Smooth muscle cell (in vitro differentiated cells): ENCODE measurements at regions not wholly inside any gene's neighbourhood (a gene's known extent, or its start where the extent isn't known, plus 50 kb on each side); places are given as distances from the start of the nearest gene placed in this dataset.

Experiments
- DNase-seq: peaks from one replicate; lab custom pipeline; 2025; ENCODE audit not compliant: unreplicated experiment; lab: John Stamatoyannopoulos, UW
- H2AFZ ChIP-seq: fragments of 200-600 bp; sonication (generic); 2 replicates; pipeline ENCODE4 v1.6.0; 2016; ENCODE audit warnings: antibody characterized with exemption, low read depth, mild to moderate bottlenecking
- H3F3A ChIP-seq: fragments of 200-600 bp; sonication (generic); 2 replicates; pipeline ENCODE4 v1.6.0; 2017; ENCODE audit warnings: antibody characterized with exemption, low read depth
- H3K27ac ChIP-seq: fragments of 200-600 bp; sonication (generic); 2 replicates; pipeline ENCODE4 v1.5.1; 2016; ENCODE audit warnings: low read depth, mild to moderate bottlenecking
- H3K27me3 ChIP-seq: fragments of 200-600 bp; sonication (generic); 2 replicates; pipeline ENCODE4 v1.6.1; 2016; ENCODE audit warnings: low read depth, mild to moderate bottlenecking
- H3K36me3 ChIP-seq: fragments of 200-600 bp; sonication (generic); 2 replicates; pipeline ENCODE4 v1.5.1; 2016; ENCODE audit warnings: low read depth
- H3K4me1 ChIP-seq: fragments of 200-600 bp; sonication (generic); 2 replicates; pipeline ENCODE4 v1.5.1; 2016; ENCODE audit warnings: low read depth
- H3K4me2 ChIP-seq: fragments of 200-600 bp; sonication (generic); 2 replicates; pipeline ENCODE4 v1.6.0; 2016; ENCODE audit warnings: mild to moderate bottlenecking
- H3K4me3 ChIP-seq: fragments of 200-600 bp; sonication (generic); 2 replicates; pipeline ENCODE4 v1.5.1; 2016; ENCODE audit warnings: mild to moderate bottlenecking
- H3K79me2 ChIP-seq: fragments of 200-600 bp; sonication (generic); 2 replicates; pipeline ENCODE4 v1.6.0; 2016; ENCODE audit warnings: low read depth, mild to moderate bottlenecking
- H3K9ac ChIP-seq: fragments of 200-600 bp; sonication (generic); 2 replicates; pipeline ENCODE4 v1.6.0; 2016; ENCODE audit warnings: low read depth
- H3K9me3 ChIP-seq: fragments of 200-600 bp; sonication (generic); replicated peaks from 2 replicates; pipeline ENCODE4 v1.5.1; 2016; ENCODE audit warnings: low read depth
- H4K20me1 ChIP-seq: fragments of 200-600 bp; sonication (generic); 2 replicates; pipeline ENCODE4 v1.6.0; 2016; ENCODE audit warnings: low read depth
- WGBS: methylation state at CpG from one replicate; pipeline ENCODE4 v1.1.7; 2016; ENCODE audit warnings: low lambda C conversion rate; 5-methylcytosine and 5-hydroxymethylcytosine counted together
- TF ChIP-seq, protein P1 (sequence below): fragments of 200-600 bp; sonication (generic); IDR thresholded peaks from 2 replicates; pipeline ENCODE4 v1.5.1; 2017; ENCODE audit warnings: borderline replicate concordance, mild to moderate bottlenecking, antibody characterized with exemption; ENCODE audit not compliant: insufficient read depth, poor library complexity, severe bottlenecking

DNA sequence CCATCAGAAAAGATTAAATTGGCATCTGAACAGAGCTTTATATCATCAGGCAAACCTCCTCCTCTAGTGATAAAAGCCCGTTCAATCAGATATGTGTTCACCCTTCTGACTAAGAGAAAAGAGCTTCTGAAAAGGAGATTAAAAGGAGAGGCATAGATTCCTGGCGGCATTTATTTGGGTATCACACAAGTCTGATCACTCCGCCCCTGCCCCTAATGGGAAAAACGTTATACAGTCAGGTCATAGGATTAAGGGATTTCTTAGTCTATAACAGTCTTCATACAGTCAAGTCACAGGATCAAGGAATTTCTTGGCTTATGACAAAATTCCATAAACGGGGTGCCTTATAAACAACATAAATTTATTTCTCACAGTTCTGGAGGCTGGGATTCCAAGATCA is 295.4 kb upstream of the SATB1 start:
- H3F3A ChIP-seq = no peaks in the 10 kb centered on the region
- H3K4me1 ChIP-seq = no peaks in the 10 kb centered on the region
- no peak overlapping the region for H3K4me2 ChIP-seq
- H2AFZ ChIP-seq = no peak overlapping the region
- no peak overlapping the region for H3K9ac ChIP-seq
- no peaks in the 10 kb centered on the region for H3K9me3 ChIP-seq
- no peaks in the 10 kb centered on the region for H3K27me3 ChIP-seq
- no peak overlapping the region for H3K27ac ChIP-seq
- WGBS = 77% methylated on average over 5 of the region's 5 CpGs
- H3K79me2 ChIP-seq = no peaks in the 10 kb centered on the region
- H3K36me3 ChIP-seq = no peaks in the 10 kb centered on the region
- DNase-seq = no peak
- H4K20me1 ChIP-seq = no peaks in the 10 kb centered on the region
- no peak overlapping the region for H3K4me3 ChIP-seq
- TF ChIP-seq, protein P1, sequence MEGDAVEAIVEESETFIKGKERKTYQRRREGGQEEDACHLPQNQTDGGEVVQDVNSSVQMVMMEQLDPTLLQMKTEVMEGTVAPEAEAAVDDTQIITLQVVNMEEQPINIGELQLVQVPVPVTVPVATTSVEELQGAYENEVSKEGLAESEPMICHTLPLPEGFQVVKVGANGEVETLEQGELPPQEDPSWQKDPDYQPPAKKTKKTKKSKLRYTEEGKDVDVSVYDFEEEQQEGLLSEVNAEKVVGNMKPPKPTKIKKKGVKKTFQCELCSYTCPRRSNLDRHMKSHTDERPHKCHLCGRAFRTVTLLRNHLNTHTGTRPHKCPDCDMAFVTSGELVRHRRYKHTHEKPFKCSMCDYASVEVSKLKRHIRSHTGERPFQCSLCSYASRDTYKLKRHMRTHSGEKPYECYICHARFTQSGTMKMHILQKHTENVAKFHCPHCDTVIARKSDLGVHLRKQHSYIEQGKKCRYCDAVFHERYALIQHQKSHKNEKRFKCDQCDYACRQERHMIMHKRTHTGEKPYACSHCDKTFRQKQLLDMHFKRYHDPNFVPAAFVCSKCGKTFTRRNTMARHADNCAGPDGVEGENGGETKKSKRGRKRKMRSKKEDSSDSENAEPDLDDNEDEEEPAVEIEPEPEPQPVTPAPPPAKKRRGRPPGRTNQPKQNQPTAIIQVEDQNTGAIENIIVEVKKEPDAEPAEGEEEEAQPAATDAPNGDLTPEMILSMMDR = no peak

DNA sequence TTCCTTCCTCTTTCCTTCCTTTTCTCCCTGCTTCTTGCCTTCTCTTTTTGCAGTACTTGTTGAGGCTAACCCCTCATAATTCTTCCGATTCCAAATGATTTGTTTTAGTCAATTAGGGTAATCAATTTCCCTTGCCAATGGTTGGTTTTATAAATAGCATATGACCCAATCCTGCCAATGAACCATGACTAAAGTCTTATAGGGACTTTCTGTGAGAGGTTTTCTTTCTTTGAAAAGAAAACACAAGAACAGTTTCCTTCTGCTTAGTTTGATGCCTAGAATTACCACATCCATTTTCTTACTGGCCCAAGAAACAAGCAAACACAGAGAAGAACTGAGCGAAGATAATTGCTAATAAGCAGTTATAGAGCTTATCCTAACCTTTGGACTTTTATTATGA is 292.5 kb upstream of the SATB1 start:
- no peak for DNase-seq
- no peaks in the 10 kb centered on the region for H3K4me1 ChIP-seq
- H3K27me3 ChIP-seq = no peaks in the 10 kb centered on the region
- H3K27ac ChIP-seq = no peak overlapping the region
- no peak overlapping the region for H2AFZ ChIP-seq
- H3K4me3 ChIP-seq = no peak overlapping the region
- no peaks in the 10 kb centered on the region for H3K36me3 ChIP-seq
- no peaks in the 10 kb centered on the region for H3F3A ChIP-seq
- H3K79me2 ChIP-seq = no peaks in the 10 kb centered on the region
- H4K20me1 ChIP-seq = no peaks in the 10 kb centered on the region
- 91% methylated on average over 2 of the region's 2 CpGs for WGBS
- no peak overlapping the region for H3K9ac ChIP-seq
- H3K4me2 ChIP-seq = no peak overlapping the region
- TF ChIP-seq, protein P1 = no peak
- H3K9me3 ChIP-seq = no peaks in the 10 kb centered on the region

DNA sequence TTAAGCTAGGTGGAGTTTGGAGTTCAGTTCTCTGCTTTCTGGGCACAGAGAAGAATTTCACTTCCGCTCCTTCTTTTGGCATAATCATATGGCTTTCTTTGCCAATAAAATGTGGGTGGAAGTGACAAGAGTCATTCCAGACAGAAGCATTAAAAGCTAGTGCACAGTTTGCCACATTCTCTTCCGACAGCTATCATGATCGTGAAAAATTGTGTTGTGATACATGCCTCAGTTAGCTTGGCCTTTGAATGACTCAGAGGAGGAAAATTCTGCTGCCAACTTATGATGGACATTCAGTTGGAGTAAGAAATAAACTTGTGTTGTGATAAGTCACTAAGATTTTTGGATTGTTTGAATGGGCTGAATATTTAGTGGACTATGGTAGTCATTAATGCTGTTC is 291.7 kb upstream of the SATB1 start:
- Histone ChIP-seq H3K4me1 (no peaks in the 10 kb centered on the region), H3K27me3 (no peaks in the 10 kb centered on the region), H3K4me2 (no peak overlapping the region), H2AFZ (no peak overlapping the region), H4K20me1 (no peaks in the 10 kb centered on the region), H3K9me3 (no peaks in the 10 kb centered on the region), H3K27ac (no peak overlapping the region), H3K36me3 (no peaks in the 10 kb centered on the region), H3K9ac (no peak overlapping the region), H3K79me2 (no peaks in the 10 kb centered on the region), H3F3A (no peaks in the 10 kb centered on the region), H3K4me3 (no peak overlapping the region)
- 62% methylated on average over 3 of the region's 3 CpGs for WGBS
- no peak for DNase-seq
- TF ChIP-seq, protein P1 = no peak

DNA sequence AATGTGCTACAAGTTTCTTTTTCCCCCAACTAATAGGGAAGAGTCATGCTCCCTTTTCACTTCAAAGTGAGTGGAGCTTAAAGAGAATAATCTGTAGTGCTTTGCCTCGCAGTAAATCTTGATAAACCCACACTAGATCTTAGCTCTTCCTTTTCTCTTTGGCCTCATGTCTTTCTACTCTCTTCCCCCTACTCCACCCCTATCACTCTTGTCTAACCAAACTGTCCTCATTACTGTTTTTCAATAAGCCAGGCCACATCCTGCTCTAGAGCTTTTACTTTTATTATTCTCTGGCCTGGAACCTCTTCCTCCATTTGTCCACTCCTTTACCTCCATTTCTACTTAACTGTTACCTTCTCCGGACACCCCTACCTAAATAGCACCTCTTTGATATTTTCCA is 291.0 kb upstream of the SATB1 start:
- H3K27me3 ChIP-seq = no peaks in the 10 kb centered on the region
- H3F3A ChIP-seq = no peaks in the 10 kb centered on the region
- no peak overlapping the region for H3K27ac ChIP-seq
- no peak for DNase-seq
- WGBS = 67% methylated on average over 2 of the region's 2 CpGs
- no peak overlapping the region for H3K4me2 ChIP-seq
- no peak overlapping the region for H2AFZ ChIP-seq
- H3K9ac ChIP-seq = no peak overlapping the region
- no peaks in the 10 kb centered on the region for H3K4me1 ChIP-seq
- no peak overlapping the region for H3K4me3 ChIP-seq
- no peaks in the 10 kb centered on the region for H3K36me3 ChIP-seq
- H3K9me3 ChIP-seq = no peaks in the 10 kb centered on the region
- TF ChIP-seq, protein P1 = no peak
- H3K79me2 ChIP-seq = no peaks in the 10 kb centered on the region
- H4K20me1 ChIP-seq = no peaks in the 10 kb centered on the region
